HEK293 (cell line): ENCODE measurements at regions not wholly inside any gene's neighbourhood (a gene's known extent, or its start where the extent isn't known, plus 50 kb on each side); places are given as distances from the start of the nearest gene placed in this dataset.

Source experiments
- CTCF ChIA-PET: fragments of 350-600 bp; formaldehyde crosslinking; extraction: SDS; loops from one replicate; lab custom pipeline; 2021; ENCODE audit warnings: antibody characterized with exemption; lab: Yijun Ruan, JAX
- POLR2A ChIA-PET: fragments of 300-600 bp; formaldehyde crosslinking; extraction: SDS; loops from one replicate; lab custom pipeline; 2020; ENCODE audit warnings: antibody characterized with exemption, inconsistent platforms; lab: Yijun Ruan, JAX
- H3K27ac ChIP-seq: fragments of 200-500 bp; sonication (Bioruptor generic); 2 replicates; pipeline ENCODE4 v1.5.1; 2014; ENCODE audit warnings: low read depth, low read length, control low read depth, inconsistent platforms; ENCODE audit errors: extremely low read depth
- H3K36me3 ChIP-seq, 2 experiments: fragments of 200-500 bp in 1 of 2; sonication (Bioruptor generic) in 1 of 2; 1 replicate in 1 of 2; 2 replicates in 1 of 2; pipeline ENCODE4 v1.5.1; 2014 to 2017; ENCODE audit warnings: inconsistent platforms in 2 of 2, low read length in 2 of 2; ENCODE audit not compliant: control insufficient read depth in 2 of 2, insufficient read depth in 1 of 2
- H3K4me1 ChIP-seq: fragments of 200-500 bp; sonication (Bioruptor generic); 2 replicates; pipeline ENCODE4 v1.5.1; 2014; ENCODE audit warnings: mild to moderate bottlenecking, low read length, inconsistent platforms; ENCODE audit not compliant: control insufficient read depth, insufficient read depth
- H3K4me3 ChIP-seq: 2 replicates; pipeline ENCODE4 v1.5.1; 2011; ENCODE audit warnings: low read depth, mild to moderate bottlenecking, control low read depth, low read length, moderate library complexity
- H3K9me3 ChIP-seq: fragments of 200-500 bp; sonication (Bioruptor generic); 2 replicates; pipeline ENCODE4 v1.5.1; 2014; ENCODE audit warnings: low read depth, low read length, inconsistent platforms; ENCODE audit not compliant: control insufficient read depth, insufficient read depth
- GFI1B ChIP-seq: fragments of 450-650 bp; formaldehyde crosslinking; IDR thresholded peaks from 2 replicates; pipeline ENCODE4 v1.5.1; 2016; ENCODE audit warnings: missing biosample characterization, missing genetic modification characterization
- GLI2 ChIP-seq: fragments of 450-650 bp; formaldehyde crosslinking; IDR thresholded peaks from 2 replicates; pipeline ENCODE4; 2017; ENCODE audit warnings: missing biosample characterization, missing genetic modification characterization, low read depth, borderline replicate concordance
- KLF10 ChIP-seq: fragments of 450-650 bp; IDR thresholded peaks from 2 replicates; pipeline ENCODE4 v1.5.1; 2018; ENCODE audit warnings: missing biosample characterization, mild to moderate bottlenecking, missing genetic modification characterization
- KLF7 ChIP-seq: fragments of 450-650 bp; formaldehyde crosslinking; IDR thresholded peaks from 2 replicates; pipeline ENCODE4 v1.5.1; 2016; ENCODE audit warnings: missing biosample characterization, missing genetic modification characterization, borderline replicate concordance
- KLF9 ChIP-seq: fragments of 450-650 bp; formaldehyde crosslinking; IDR thresholded peaks from 2 replicates; pipeline ENCODE4 v1.5.1; 2016; ENCODE audit warnings: missing biosample characterization, missing genetic modification characterization, low read depth
- MYNN ChIP-seq: fragments of 450-650 bp; formaldehyde crosslinking; IDR thresholded peaks from 2 replicates; pipeline ENCODE4 v1.5.1; 2016; ENCODE audit warnings: missing biosample characterization, missing genetic modification characterization, borderline replicate concordance
- REPIN1 ChIP-seq: fragments of 450-650 bp; formaldehyde crosslinking; IDR thresholded peaks from 2 replicates; pipeline ENCODE4 v1.5.1; 2017; ENCODE audit warnings: missing biosample characterization, missing genetic modification characterization, low read depth
- TRIM28 ChIP-seq: IDR thresholded peaks from 2 replicates; pipeline ENCODE4 v1.6.1; 2011; ENCODE audit warnings: low read length, control low read depth, borderline replicate concordance
- TSHZ1 ChIP-seq: fragments of 450-650 bp; formaldehyde crosslinking; IDR thresholded peaks from 2 replicates; pipeline ENCODE4 v1.5.1; 2016; ENCODE audit warnings: missing biosample characterization, missing genetic modification characterization, borderline replicate concordance
- ZBTB7A ChIP-seq: fragments of 450-650 bp; formaldehyde crosslinking; IDR thresholded peaks from 2 replicates; pipeline ENCODE4 v1.5.1; 2016; ENCODE audit warnings: low read depth, missing biosample characterization, missing genetic modification characterization
- ZFP41 ChIP-seq: fragments of 450-650 bp; formaldehyde crosslinking; IDR thresholded peaks from 2 replicates; pipeline ENCODE4 v1.5.1; 2016; ENCODE audit warnings: missing biosample characterization, missing genetic modification characterization, borderline replicate concordance
- ZNF133 ChIP-seq: fragments of 450-650 bp; formaldehyde crosslinking; IDR thresholded peaks from 2 replicates; pipeline ENCODE4 v1.5.1; 2016; ENCODE audit warnings: missing biosample characterization, missing genetic modification characterization
- ZNF148 ChIP-seq: fragments of 450-650 bp; formaldehyde crosslinking; IDR thresholded peaks from 2 replicates; pipeline ENCODE4 v1.5.0; 2017; ENCODE audit warnings: missing biosample characterization, missing genetic modification characterization, borderline replicate concordance
- ZNF19 ChIP-seq: fragments of 450-650 bp; formaldehyde crosslinking; IDR thresholded peaks from 2 replicates; pipeline ENCODE4; 2016; ENCODE audit warnings: missing biosample characterization, missing genetic modification characterization, low read depth
- ZNF341 ChIP-seq: fragments of 450-650 bp; formaldehyde crosslinking; IDR thresholded peaks from 2 replicates; pipeline ENCODE4; 2016; ENCODE audit warnings: low read depth, missing biosample characterization, missing genetic modification characterization
- ZNF404 ChIP-seq: fragments of 450-650 bp; formaldehyde crosslinking; IDR thresholded peaks from 2 replicates; pipeline ENCODE4 v1.5.1; 2017; ENCODE audit warnings: missing biosample characterization, missing genetic modification characterization
- ZNF510 ChIP-seq: fragments of 450-650 bp; formaldehyde crosslinking; IDR thresholded peaks from 2 replicates; pipeline ENCODE4 v1.5.1; 2018; ENCODE audit warnings: mild to moderate bottlenecking, missing genetic modification characterization, missing biosample characterization; ENCODE audit not compliant: insufficient replicate concordance
- ZNF785 ChIP-seq: fragments of 450-650 bp; formaldehyde crosslinking; IDR thresholded peaks from 2 replicates; pipeline ENCODE4 v1.5.1; 2016; ENCODE audit warnings: missing biosample characterization, missing genetic modification characterization
- ZNF830 ChIP-seq: fragments of 450-650 bp; IDR thresholded peaks from 2 replicates; pipeline ENCODE4 v1.5.0; 2018; ENCODE audit warnings: missing biosample characterization, missing genetic modification characterization, low read depth, mild to moderate bottlenecking, moderate library complexity
- TF ChIP-seq, protein P1 (sequence below): fragments of 450-650 bp; formaldehyde crosslinking; IDR thresholded peaks from 2 replicates; pipeline ENCODE4 v1.5.1; 2016; ENCODE audit warnings: missing biosample characterization, missing genetic modification characterization, low read depth
- TF ChIP-seq, protein P2 (sequence below): sonication (generic); formaldehyde crosslinking; IDR thresholded peaks from 2 replicates; pipeline ENCODE4 v1.8.1; 2022; ENCODE audit warnings: mild to moderate bottlenecking, moderate library complexity, missing genetic modification reagents
- TF ChIP-seq, protein P3 (sequence below): fragments of 450-650 bp; formaldehyde crosslinking; IDR thresholded peaks from 2 replicates; pipeline ENCODE4 v1.5.1; 2016; ENCODE audit warnings: missing biosample characterization, missing genetic modification characterization
- TF ChIP-seq, protein P4 (sequence below): fragments of 450-650 bp; formaldehyde crosslinking; optimal IDR thresholded peaks from 2 replicates; pipeline ENCODE3; 2016; ENCODE audit warnings: missing biosample characterization, mild to moderate bottlenecking, missing genetic modification characterization

- no peaks in the 10 kb centered on the region for H3K4me1 ChIP-seq
- TF ChIP-seq KLF9: no peak
- no peak for TF ChIP-seq TRIM28
- TF ChIP-seq KLF10 (tag by site-specific recombination): no peak
- no peak for TF ChIP-seq ZNF341 (tag by site-specific recombination)
- no peak for TF ChIP-seq ZFP41 (tag by site-specific recombination)
- no peak for TF ChIP-seq ZBTB7A (tag by site-specific recombination)
- TF ChIP-seq ZNF148 (tag by site-specific recombination): no peak
- TF ChIP-seq ZNF404 (tag by site-specific recombination): no peak
- no peak for TF ChIP-seq ZNF19 (tag by site-specific recombination)
- TF ChIP-seq GLI2: no peak
- TF ChIP-seq ZNF133 (tag by site-specific recombination): no peak
- TF ChIP-seq MYNN (tag by site-specific recombination): no peak
- TF ChIP-seq ZNF785 (tag by site-specific recombination): no peak
- TF ChIP-seq KLF7 (tag by site-specific recombination): no peak
- H3K36me3 ChIP-seq: no peaks in the 10 kb centered on the region
- H3K27ac ChIP-seq: no peak overlapping the region
- ChIA-PET CTCF (no interaction called here), POLR2A (no interaction called here)
- H3K4me3 ChIP-seq: no peak overlapping the region
- H3K9me3 ChIP-seq: no peaks in the 10 kb centered on the region
Observed at GRCh38 chr11:112812729-112813128, 148.5 kb upstream of the NCAM1 start.

GRCh38 chr11:112814168-112814567 lies 147.1 kb upstream of the NCAM1 start:
- H3K27ac ChIP-seq: no peak overlapping the region
- H3K4me1 ChIP-seq: no peaks in the 10 kb centered on the region
- no peaks in the 10 kb centered on the region for H3K36me3 ChIP-seq
- H3K4me3 ChIP-seq: no peak overlapping the region
- no peaks in the 10 kb centered on the region for H3K9me3 ChIP-seq
- ChIA-PET POLR2A (no interaction called here), CTCF (interaction anchor here (0.6 kb wide), 1 partner anchor 525 kb away, joined by 3 read pairs; no protein-coding TSS in a partner anchor)
- TF ChIP-seq GFI1B (tag by site-specific recombination) (no peak), TSHZ1 (tag by site-specific recombination) (no peak), ZNF830 (tag by site-specific recombination) (no peak), REPIN1 (no peak), ZNF510 (tag by site-specific recombination) (no peak), TRIM28 (no peak), ZNF19 (tag by site-specific recombination) (no peak)
- TF ChIP-seq, protein P1, sequence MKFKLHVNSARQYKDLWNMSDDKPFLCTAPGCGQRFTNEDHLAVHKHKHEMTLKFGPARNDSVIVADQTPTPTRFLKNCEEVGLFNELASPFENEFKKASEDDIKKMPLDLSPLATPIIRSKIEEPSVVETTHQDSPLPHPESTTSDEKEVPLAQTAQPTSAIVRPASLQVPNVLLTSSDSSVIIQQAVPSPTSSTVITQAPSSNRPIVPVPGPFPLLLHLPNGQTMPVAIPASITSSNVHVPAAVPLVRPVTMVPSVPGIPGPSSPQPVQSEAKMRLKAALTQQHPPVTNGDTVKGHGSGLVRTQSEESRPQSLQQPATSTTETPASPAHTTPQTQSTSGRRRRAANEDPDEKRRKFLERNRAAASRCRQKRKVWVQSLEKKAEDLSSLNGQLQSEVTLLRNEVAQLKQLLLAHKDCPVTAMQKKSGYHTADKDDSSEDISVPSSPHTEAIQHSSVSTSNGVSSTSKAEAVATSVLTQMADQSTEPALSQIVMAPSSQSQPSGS (tag by site-specific recombination): no peak
- TF ChIP-seq, protein P2, sequence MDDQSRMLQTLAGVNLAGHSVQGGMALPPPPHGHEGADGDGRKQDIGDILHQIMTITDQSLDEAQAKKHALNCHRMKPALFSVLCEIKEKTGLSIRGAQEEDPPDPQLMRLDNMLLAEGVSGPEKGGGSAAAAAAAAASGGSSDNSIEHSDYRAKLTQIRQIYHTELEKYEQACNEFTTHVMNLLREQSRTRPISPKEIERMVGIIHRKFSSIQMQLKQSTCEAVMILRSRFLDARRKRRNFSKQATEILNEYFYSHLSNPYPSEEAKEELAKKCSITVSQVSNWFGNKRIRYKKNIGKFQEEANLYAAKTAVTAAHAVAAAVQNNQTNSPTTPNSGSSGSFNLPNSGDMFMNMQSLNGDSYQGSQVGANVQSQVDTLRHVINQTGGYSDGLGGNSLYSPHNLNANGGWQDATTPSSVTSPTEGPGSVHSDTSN (CRISPR knock-in tag): no peak
- TF ChIP-seq, protein P3, sequence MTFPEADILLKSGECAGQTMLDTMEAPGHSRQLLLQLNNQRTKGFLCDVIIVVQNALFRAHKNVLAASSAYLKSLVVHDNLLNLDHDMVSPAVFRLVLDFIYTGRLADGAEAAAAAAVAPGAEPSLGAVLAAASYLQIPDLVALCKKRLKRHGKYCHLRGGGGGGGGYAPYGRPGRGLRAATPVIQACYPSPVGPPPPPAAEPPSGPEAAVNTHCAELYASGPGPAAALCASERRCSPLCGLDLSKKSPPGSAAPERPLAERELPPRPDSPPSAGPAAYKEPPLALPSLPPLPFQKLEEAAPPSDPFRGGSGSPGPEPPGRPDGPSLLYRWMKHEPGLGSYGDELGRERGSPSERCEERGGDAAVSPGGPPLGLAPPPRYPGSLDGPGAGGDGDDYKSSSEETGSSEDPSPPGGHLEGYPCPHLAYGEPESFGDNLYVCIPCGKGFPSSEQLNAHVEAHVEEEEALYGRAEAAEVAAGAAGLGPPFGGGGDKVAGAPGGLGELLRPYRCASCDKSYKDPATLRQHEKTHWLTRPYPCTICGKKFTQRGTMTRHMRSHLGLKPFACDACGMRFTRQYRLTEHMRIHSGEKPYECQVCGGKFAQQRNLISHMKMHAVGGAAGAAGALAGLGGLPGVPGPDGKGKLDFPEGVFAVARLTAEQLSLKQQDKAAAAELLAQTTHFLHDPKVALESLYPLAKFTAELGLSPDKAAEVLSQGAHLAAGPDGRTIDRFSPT (tag by site-specific recombination): no peak
- TF ChIP-seq, protein P4, sequence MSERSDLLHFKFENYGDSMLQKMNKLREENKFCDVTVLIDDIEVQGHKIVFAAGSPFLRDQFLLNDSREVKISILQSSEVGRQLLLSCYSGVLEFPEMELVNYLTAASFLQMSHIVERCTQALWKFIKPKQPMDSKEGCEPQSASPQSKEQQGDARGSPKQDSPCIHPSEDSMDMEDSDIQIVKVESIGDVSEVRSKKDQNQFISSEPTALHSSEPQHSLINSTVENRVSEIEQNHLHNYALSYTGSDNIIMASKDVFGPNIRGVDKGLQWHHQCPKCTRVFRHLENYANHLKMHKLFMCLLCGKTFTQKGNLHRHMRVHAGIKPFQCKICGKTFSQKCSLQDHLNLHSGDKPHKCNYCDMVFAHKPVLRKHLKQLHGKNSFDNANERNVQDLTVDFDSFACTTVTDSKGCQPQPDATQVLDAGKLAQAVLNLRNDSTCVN (tag by site-specific recombination): no peak
